ENCODE measurements at regions not wholly inside any gene's neighbourhood (a gene's known extent, or its start where the extent isn't known, plus 50 kb on each side); places are given as distances from the start of the nearest gene placed in this dataset.

DNA sequence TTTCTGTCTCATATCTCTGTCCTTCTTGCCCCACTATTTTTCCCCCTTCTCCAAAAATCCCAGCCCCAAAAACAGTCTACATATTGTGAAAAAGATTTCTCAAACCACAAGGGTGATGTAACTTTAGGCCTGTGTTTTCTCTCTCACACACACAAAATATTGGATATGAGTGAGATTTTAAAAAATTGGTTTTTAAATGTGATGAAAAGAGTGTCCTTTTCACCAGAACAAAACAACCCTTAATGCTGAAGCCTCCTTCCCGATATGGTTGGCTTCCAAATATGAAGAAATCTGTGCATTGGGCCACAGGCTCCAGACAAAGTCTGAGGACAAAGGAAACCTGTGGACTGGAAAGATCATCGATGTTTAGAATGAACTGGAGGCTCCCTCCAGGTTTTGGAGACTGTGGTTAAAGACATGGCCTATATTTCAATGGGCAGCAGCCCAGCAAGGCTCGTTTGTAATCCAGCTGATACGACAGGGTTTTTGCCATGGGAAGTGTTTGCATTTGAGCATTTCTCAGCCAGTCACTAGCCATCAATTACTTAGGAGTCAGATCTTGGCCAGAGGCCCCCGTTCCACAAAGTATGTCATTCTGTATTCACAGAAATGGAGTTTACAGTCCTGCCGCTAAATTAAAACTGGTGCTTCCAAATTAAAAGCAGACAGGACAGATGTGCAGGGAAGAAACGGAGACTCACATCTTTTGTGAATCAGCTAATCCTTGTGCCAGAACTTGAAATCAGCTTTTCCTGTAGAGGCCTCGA is 546.3 kb downstream of the EBF1 start:
- DNase-seq (ENCODE audit: low spot score), result peak; percentile 72

DNA sequence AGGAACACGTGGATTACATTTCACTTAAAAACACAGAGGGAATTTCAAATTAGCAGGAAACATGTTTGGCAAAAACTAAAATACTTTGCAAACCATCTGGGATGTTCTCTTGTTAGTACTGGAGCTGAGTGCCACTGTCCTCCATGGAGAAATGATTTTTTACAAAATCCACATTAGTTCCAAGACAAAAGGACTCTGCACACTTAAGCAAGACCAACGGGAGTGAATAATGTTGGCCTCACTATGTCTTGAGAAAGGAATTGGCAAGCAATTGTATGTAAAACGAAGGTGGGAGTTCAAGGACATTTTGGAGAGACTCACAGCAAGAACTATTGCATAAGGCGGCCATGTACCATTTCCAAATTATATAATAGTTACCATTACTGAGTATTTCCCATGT is 547.5 kb downstream of the EBF1 start:
- no peak for DNase-seq (ENCODE audit: low spot score)

DNA sequence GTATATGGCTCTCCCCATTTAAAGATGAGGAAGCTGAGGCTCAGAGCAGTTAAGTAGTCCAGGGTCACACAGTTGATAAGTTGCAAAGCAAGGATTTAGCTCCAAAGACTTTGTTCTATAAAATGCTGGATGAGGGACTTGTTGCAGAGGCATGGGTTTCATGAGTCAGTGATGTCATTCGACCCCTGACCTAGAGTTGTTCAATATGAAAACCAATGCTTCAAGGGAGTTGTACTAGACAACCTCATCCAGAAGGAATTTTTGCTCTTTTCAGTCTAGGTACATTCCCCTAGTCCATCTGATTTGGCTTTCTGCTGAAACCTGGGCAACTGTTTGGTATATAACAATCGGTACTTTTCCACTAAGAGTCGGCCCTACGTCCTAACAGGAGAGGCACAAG is 550.4 kb downstream of the EBF1 start:
- no peak for DNase-seq (ENCODE audit: low spot score)

DNA sequence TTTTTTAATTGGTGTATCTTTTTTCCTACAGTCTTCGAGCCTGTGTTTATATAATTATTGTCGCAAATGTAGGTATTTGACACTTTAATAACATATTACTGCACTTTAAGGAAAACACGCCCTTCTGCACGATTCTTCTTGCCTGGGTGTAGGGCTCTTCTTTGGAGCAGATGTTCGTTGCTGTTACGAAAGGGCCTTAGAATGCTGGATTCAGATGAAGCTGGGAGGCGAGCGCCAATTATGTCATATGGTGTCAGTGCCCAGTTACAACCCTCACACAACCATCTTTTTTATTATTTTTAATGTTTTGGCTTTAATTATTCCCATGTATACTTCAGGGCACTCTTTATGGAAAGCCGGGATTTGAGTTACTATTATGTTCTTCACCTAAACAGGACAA is 553.0 kb downstream of the EBF1 start:
- DNase-seq (ENCODE audit: low spot score), result no peak

DNA sequence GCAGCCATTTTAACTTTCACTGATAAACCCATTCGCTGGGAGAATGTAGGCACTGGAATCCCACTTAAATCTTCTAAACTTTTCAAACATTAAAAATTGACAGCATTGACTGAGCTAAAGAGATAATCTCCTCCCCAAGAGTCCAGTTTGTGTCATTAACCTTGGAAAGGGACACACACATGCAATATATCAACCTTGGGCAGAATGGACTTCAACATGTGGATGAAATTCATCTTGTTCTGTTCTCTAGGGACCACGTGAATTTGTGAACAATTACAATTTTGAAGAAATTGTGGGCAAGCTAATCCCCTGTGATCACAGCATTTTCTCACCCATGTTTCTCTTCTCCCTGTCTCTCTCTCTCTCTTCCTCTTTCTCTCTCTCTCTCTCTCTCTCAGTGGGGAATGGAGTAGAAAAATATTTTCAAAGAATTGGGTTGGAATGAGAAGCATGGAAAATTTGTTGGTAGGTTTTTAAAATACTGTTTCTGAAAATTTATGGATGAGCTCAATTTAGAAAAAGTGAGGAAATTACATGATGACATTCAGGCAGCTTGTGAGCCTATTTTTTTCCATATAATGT is 553.7 kb downstream of the EBF1 start:
- DNase-seq (ENCODE audit: low spot score), result no peak

DNA sequence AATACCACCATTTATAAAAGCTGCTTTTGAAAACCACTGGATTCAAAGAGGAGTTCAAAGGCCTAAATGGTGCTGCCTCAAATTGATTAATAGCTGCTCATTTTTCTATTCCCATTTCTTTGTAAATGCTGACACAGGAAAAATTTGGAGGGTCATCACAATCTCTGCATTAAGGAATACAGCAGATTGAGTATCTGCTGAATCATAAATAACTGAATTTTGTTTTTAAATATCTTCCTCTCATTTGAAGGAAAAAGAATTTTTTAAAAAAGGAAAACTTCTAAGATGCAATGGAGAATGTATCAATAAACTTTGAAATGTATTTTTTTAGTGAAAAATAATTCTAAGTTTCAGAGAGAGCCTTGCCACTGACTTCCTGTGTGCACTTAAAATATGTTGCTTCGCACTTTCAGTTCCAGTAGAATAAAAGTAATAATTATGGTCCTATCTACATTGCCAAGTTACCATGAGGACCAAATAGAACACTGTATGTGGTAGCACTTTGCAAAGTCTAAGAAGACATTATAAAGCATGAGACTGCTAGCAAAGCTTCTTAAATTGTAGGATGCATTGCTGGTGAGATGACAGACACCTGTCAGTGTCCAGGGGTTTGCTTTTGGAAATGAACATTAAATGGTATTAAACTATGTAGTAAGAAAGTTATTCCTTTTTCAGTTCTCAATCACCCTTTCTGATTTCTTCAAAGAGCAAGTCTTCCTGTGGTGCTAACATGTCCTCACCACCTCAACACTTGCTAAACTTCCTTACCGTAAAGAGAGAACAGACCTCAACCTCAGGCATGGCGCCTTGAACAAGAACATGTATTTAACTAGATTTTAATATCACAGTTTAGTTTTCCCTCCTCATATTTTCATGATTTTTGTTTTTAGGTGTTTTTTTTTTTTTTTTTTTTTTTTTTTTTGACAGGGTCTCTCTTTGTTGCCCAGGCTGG is 555.1 kb downstream of the EBF1 start:
- no peak for DNase-seq (ENCODE audit: low spot score)

DNA sequence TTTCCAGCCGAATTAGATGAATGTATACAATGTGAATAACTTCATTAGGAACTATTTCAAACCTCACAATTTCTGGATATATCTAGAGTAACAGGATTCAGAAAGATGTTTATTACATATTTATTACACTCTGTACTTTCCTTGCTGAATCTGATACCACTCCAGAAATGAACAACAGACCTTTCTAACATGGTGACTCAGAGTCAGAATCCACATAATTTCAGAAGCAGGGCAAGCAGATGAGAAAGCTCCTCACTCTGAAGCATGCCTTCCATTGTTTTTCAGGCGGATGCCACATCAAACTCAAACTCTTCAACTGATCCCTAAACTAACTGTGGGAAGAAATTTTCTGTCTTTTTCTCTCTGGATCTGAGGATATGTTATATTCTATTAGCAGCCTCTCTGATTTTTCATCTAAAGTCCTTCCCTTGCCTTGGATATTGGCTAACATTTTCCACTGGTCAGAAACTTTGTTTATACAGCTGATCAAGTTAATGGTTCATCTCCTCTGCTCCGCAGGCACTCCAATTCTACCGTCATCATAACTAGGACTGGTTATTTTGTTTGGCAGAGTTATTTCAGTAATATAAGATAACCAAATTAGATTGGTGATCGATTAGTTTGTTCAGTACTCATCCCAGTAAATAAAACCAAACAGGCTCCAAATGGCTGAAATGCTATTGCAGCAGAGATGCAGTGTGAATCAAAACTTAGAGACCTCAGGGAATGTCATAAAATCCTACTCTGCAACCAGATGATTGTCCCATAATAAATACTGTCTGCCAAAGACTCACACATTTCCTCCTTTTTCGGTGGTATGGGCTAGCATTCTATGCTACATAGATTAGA is 556.0 kb downstream of the EBF1 start:
- no peak for DNase-seq (ENCODE audit: low spot score)

DNA sequence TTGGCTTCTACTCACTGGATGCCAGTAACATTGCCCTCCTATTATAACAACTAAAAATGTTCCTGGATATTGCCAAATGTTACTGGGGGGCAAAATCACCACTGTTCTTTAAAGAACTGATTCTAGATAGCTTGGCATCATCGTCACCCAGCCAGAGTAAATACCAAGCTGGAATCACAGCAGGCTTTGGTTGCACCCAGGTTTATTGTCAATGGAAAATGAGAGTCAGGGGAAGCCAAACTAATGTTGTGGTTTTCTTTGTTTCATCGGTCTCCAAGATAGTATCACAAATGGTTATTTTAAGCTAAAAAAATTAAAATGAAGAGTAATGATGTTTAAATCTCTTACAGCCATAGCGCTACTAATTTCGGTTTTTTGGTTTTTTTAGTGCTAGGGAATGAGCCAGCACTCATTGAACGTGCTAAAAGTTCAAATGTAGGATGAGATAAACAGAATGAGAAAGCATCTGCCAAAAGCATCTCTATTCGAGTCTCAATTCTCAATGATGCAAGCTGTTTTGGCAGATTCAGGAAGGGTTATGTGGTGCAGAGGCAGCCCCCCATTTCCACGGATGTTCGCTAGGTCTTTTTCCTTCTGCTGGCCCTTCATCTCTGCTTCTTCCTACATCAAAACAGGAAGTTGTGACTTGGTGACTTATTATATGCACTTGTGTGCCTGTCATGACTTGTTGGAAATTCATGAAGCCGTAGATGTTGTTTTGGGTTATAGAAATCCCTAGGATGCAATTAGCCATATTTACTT is 558.0 kb downstream of the EBF1 start:
- DNase-seq (ENCODE audit: low spot score), result no peak

DNA sequence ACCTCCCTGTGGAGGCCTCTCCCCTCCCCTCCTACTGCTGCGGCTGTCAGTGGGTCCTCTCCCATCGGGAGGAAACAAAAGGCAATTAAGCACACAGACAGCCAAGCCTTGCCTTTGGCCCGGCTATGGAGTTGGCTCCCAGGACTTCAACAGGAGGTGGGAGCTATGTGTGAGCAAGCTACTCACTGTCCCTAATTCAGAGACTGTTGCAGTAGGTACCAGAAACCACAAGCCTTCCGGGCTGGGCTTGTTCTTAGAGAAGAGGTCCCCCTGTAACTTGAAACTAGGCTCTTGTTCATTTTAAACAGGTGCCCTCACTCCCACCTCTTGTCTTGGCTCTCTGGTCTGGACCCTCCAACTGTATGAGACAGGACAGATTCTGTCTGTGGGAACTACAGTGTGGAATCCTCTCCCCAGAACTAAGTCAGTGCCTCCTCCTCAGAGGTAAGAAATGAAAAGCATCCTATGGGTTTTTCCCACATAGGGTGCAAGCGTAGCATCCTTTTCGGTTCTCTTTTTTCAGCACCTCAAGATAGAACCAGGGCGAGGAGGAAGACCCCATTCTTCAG is 561.1 kb downstream of the EBF1 start:
- DNase-seq (ENCODE audit: low spot score), result no peak

DNA sequence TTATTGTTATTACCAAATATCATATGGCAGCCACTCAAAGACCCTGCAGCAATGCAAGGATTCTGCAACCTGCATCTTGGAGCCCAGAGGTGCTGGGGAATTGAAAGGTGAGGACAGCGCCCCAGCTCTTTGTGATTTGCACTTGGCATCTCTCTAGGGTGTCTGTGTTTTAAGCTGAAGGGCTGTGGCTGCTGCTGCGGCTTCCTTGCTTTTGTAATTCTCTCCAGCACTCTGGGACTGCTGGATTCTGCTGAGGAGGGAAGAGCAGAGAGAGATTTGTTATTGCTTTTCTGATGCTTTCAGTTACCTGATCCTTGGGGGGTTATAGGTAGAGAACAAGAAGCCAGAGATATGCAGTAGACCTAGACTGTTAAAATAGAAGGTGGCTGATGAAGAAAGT is 562.4 kb downstream of the EBF1 start:
- DNase-seq (ENCODE audit: low spot score), result no peak

DNA sequence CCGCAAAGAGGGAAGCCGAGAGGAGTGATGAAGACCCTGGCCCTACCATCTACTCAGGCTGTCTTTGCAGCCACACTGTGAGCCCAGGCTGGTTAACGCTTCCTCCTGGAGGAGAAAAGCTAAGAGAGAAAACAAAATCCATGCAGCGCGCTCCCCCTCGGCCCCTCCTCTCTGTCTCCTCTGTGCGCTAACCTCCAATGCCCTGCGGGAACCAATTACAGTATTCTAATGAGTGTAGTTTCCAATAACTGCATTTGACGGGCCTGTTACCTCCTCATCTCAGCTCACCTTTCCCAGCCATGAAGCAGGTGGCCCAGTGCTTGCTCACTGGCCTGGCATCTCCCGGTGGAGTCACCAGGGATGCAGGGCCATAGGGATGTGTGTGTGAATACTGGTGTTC is 565.5 kb downstream of the EBF1 start:
- no peak for DNase-seq (ENCODE audit: low spot score)

DNA sequence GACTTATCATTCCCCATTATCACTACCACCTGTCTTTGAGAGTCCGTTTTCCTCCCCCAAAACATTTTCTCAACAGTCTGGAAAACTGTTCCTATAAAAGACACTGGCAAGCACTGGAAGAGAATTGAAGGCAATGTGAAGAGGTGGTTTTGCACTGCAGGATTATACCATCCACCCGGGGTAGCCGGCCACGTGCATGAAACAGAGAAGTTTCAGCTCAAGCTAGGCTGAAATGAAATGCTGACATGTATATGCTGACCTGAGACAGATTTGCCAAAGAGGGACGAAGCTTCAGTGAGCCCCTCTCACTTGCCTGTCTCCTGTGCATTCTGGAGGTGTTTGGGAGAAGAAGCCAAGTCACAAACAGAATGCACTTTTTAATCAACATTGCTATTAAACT is 567.0 kb downstream of the EBF1 start:
- DNase-seq (ENCODE audit: low spot score), result no peak

DNA sequence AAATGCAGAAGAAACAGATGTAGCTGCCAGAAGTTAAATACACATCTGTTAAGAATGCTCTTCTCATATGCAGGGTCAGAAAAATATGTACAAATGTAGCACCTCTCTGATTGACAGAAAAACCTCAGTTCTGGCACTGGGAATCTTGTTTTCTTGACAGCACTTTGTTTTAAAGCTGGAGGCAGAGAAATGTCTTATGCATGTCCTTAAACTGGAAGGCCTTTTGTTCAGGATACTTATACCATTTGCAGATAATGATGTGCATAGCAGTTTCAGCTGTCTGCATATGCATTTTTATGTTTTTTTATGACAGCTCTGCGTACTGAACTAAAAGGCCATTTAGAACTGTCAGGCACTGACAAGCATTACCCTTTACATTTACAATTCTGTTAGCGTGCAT is 567.9 kb downstream of the EBF1 start:
- DNase-seq (ENCODE audit: low spot score), result no peak

DNA sequence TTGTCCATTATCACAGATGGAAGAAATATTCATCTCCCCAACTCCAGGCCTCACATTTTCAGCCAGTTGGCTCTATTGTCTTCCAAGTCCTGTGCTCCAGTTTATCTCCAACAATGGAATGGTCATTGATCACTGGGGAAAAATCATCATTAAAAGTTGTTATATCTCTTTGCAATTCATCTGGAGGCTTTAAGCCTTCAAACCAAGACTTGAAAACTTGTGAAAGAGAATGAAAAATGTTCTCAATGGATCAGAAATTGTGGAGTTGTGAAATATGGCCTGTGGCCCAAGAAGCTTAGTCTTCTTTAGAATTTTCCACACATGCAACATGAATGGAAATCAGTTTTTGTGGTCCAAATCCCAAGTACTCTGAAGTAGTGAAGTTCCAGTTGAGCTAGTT is 569.6 kb downstream of the EBF1 start:
- DNase-seq (ENCODE audit: low spot score), result no peak

DNA sequence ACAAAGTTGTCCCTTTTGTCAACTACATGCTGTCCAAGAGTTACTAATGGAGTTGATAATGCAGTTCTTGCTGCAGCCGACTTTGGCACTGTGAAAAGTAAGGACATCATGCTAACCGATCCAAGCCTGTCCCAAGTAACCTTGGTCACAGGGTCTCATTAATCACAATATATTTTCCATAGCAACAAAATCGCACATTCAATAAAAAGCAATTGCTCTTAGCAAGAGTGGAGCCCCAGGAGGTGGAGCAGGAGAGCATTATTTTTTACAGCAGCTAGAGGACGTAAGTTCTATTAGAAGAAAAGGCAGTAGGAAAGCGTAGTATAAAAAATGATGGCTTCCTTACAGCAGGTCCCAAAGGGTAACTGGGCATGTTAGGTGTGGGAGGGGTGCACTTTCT is 570.3 kb downstream of the EBF1 start:
- DNase-seq (ENCODE audit: low spot score), result no peak

DNA sequence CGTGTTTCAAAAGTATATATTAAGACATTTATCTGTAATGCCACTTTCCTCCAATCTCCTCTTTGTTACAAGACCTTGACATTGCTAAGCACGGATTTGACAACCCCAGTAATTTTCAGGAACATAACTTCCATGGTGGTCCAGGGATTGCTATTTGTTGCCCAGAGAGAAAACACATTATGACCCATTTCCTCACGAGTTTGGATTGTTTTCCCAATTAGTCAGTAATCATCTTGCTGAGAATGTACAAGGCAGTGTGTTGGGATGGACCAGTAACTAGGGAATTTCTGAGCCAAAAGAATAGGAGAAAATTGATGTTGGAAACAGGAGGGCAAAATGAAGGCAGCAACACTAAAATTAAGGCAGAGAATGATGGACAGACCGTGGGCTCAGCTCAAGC is 574.1 kb downstream of the EBF1 start:
- no peak for DNase-seq (ENCODE audit: low spot score)

DNA sequence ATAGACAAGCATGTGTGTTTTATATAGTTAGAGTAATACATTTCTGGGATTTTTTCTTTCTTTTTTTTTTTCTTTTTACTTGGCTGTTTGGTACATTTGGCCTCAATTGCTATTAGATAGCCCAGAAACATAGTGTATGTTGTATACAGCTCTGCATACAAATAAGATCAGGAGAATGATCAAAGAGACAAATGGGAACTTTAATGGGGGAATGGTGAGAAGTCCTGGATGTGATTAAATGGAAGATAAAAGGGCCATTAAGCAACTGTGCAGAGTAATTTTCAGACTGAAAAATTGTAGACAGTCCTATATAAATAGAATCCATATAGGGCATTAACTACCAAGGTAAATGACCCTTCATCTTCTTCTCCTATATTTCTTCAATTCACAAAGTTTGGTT is 575.6 kb downstream of the EBF1 start:
- DNase-seq (ENCODE audit: low spot score), result no peak

DNA sequence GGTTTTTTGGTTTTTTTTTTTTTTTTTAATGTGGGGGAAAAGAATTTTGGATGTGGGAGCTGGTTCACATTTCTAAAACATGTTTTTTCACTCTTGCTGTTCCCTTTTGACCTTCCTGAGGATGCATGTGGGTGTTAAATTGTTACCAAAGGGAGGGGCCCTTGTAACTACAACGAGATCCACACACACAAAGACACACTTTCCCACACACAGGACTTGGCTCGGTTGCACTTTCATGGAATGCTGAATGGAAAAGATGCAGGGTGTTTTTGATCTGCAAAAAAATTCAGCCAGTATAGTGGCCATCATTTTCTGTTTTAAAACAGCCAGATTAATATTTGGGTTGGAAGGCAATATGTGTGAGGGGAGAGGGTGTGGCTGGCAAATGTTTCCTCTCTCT is 576.9 kb downstream of the EBF1 start:
- no peak for DNase-seq (ENCODE audit: low spot score)

DNA sequence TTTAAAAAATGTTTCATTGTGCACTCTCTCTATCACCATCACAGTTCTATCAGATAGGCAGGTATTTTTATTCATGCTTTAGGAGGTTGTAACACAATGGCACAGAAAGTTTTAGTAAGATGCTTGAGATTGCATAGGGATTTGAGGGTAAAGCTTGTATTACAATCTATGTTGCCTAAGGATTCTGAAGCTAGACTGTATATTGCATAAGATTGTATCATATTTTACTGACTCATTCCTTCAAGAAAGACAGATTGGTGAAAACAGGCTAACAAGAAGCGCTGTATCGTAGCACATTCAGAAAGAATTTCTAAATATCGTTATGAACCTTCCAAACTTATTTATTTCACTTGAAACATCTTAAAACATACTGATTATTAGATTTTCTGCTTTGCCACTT is 577.7 kb downstream of the EBF1 start:
- no peak for DNase-seq (ENCODE audit: low spot score)

DNA sequence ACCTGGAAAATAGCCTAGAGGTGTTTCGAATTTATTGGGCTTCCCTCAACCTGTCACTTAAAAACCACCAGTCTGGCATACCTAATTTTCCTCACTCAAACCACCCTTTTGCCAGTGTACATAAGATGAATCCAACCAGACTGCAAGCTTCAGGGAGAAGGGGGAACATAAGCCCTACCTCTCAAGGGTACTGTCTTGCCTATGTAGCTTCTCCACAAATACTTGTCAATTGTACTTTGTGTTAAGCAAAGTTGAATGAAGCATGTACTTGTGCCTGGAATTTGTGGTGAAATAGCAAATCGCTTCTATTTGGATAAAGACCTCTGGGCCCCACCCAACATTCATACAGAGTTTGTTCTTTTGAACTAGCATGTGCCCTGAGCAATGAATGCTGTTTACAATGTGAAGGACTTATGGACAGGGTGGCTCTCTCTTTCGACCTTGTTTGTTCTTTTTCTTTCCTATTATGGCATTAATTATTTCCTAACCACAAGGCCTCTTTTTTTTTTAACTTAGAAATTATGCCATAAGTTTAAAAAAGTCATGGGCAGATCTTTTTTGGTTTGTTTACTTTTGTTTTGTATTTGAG is 580.2 kb downstream of the EBF1 start:
- DNase-seq (ENCODE audit: low spot score), result no peak

DNA sequence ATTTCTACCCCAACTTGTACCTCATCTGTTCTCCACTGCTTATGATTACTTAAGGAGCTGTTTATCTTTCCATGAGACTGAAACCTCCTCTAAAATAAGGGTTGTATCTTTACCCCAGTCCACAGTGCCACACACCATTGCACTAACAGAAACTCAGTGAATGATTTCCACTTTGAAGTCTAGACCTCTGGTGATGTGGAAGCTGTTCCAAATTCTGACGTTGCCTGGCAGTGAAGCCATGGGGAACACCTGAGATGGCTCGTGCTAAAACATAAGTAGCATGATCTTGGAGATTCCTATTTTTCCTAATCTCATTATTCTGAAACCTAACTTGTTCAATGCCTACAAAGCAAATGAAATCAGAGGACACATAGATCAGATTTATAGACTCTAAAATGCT is 583.2 kb downstream of the EBF1 start:
- no peak for DNase-seq (ENCODE audit: low spot score)

Measured in left forelimb (tissue), 1 donor.